HCT116 (cell line): ENCODE measurements at regions not wholly inside any gene's neighbourhood (a gene's known extent, or its start where the extent isn't known, plus 50 kb on each side); places are given as distances from the start of the nearest gene placed in this dataset.

Source experiments
- ATAC-seq: fragments of 200-7000 bp; cut with Tn5 transposase; 2 replicates; pipeline ENCODE4 v1.9.1; 2020; ENCODE audit warnings: mild to moderate bottlenecking, moderate library complexity
- BruUV-seq: library from RNA; stranded (reverse); fragments of 400-500 nt; replicated peaks from 2 replicates; lab custom pipeline; 2021; lab: Mats Ljungman, UMichigan
- CTCF ChIA-PET: fragments of 300-600 bp; sonication (Branson Sonifier 250); formaldehyde crosslinking; loops from one replicate; lab custom pipeline; 2021; ENCODE audit warnings: antibody characterized with exemption; lab: Charles Lee
- POLR2A ChIA-PET: fragments of 300-600, 350-600 bp; sonication (Branson Sonifier 250); formaldehyde crosslinking; loops from one replicate; lab custom pipeline; 2021; ENCODE audit warnings: antibody characterized with exemption; lab: Charles Lee
- RAD21 ChIA-PET, 2 experiments: fragments of 300-600 bp; sonication (Branson Sonifier 250); formaldehyde crosslinking; loops; one replicate each; lab custom pipeline; 2023; ENCODE audit warnings: low total read pairs in 2 of 2; ENCODE audit not compliant: uncharacterized antibody in 2 of 2, unreplicated experiment in 2 of 2, low non-redundant PET in 1 of 2; lab: Charles Lee
- DNase-seq: peaks from one replicate; pipeline ENCODE4 v3.0.0-alpha.2; 2010; ENCODE audit warnings: low read depth, low spot score
- H2AFZ ChIP-seq: fragments of 200-600 bp; shearing (Covaris generic), sonication (generic); 2 replicates; pipeline ENCODE4 v1.6.1; 2017; ENCODE audit warnings: low read depth, mixed run types, mixed read lengths, antibody characterized with exemption, low read length; ENCODE audit not compliant: poor library complexity, severe bottlenecking
- H3K27ac ChIP-seq: 2 replicates; pipeline ENCODE4 v1.5.1; 2012; ENCODE audit warnings: low read depth, low read length
- H3K27me3 ChIP-seq: fragments of 200-600 bp; sonication (generic); 2 replicates; pipeline ENCODE4 v1.6.1; 2016; ENCODE audit warnings: mixed run types, low read length, mixed read lengths; ENCODE audit not compliant: insufficient read depth
- H3K36me3 ChIP-seq, 2 experiments: fragments of 200-500 bp in 1 of 2; fragments of 200-600 bp in 1 of 2; sonication (Bioruptor generic) in 1 of 2; sonication (generic) in 1 of 2; 2 replicates each; pipeline versions ENCODE4 v1.5.1 to v1.6.1; 2014 to 2016; ENCODE audit warnings: low read length in 2 of 2, inconsistent platforms in 1 of 2, mixed read lengths in 1 of 2, mixed run types in 1 of 2; ENCODE audit not compliant: insufficient read depth in 2 of 2, control insufficient read depth in 1 of 2
- H3K4me1 ChIP-seq, 2 experiments: fragments of 200-600 bp in 1 of 2; sonication (generic) in 1 of 2; 2 replicates each; pipeline versions ENCODE4 v1.5.1 to v1.6.1; 2012 to 2017; ENCODE audit warnings: low read length in 2 of 2, inconsistent platforms in 1 of 2, mild to moderate bottlenecking in 1 of 2, mixed read lengths in 1 of 2, mixed run types in 1 of 2, moderate library complexity in 1 of 2; ENCODE audit not compliant: insufficient read depth in 2 of 2, control insufficient read depth in 1 of 2
- H3K4me2 ChIP-seq: fragments of 200-600 bp; sonication (generic); 2 replicates; pipeline ENCODE4 v1.6.1; 2017; ENCODE audit warnings: mixed run types, low read length, mixed read lengths
- H3K4me3 ChIP-seq, 2 experiments: fragments of 200-600 bp in 1 of 2; sonication (generic) in 1 of 2; replicated peaks in 1 of 2; 2 replicates each; pipeline ENCODE4 v1.5.1; 2011 to 2016; ENCODE audit warnings: low read length in 2 of 2, control low read depth in 1 of 2, low read depth in 1 of 2, mild to moderate bottlenecking in 1 of 2, mixed read lengths in 1 of 2, mixed run types in 1 of 2
- H3K79me2 ChIP-seq: fragments of 200-600 bp; sonication (generic); 2 replicates; pipeline ENCODE4 v1.6.1; 2017; ENCODE audit warnings: mild to moderate bottlenecking, mixed run types, low read length, moderate library complexity, mixed read lengths; ENCODE audit not compliant: insufficient read depth
- H3K9ac ChIP-seq: fragments of 200-600 bp; sonication (generic); 2 replicates; pipeline ENCODE4 v1.6.1; 2016; ENCODE audit warnings: low read length, mixed read lengths
- H3K9me2 ChIP-seq: fragments of 200-600 bp; sonication (generic), shearing (Covaris generic); 2 replicates; pipeline ENCODE4 v1.6.1; 2017; ENCODE audit warnings: mixed run types, mild to moderate bottlenecking, moderate library complexity; ENCODE audit not compliant: insufficient read depth
- H3K9me3 ChIP-seq, 2 experiments: fragments of 200-500 bp in 1 of 2; fragments of 200-600 bp in 1 of 2; sonication (Bioruptor generic) in 1 of 2; sonication (generic) in 1 of 2; 2 replicates each; pipeline ENCODE4 v1.6.1; 2014 to 2017; ENCODE audit warnings: low read length in 2 of 2, mixed read lengths in 2 of 2, inconsistent platforms in 1 of 2, low read depth in 1 of 2, mild to moderate bottlenecking in 1 of 2, mixed run types in 1 of 2, moderate library complexity in 1 of 2; ENCODE audit not compliant: control insufficient read depth in 1 of 2, insufficient read depth in 1 of 2
- H4K20me1 ChIP-seq: fragments of 200-600 bp; sonication (generic), shearing (Covaris generic); 2 replicates; pipeline ENCODE4 v1.6.1; 2017; ENCODE audit warnings: mixed run types, mild to moderate bottlenecking, moderate library complexity; ENCODE audit not compliant: insufficient read depth
- CTCF ChIP-seq, 3 experiments: fragments of 200-600 bp in 1 of 3; sonication (generic) in 1 of 3; IDR thresholded peaks in 2 of 3; conservative IDR thresholded peaks in 1 of 3; 2 replicates each; pipeline ENCODE4 v1.5.1; 2012 to 2017; ENCODE audit warnings: low read depth in 2 of 3, low read length in 2 of 3, antibody characterized with exemption in 1 of 3, borderline replicate concordance in 1 of 3, control low read depth in 1 of 3, mild to moderate bottlenecking in 1 of 3, mixed read lengths in 1 of 3, mixed run types in 1 of 3, moderate library complexity in 1 of 3; ENCODE audit not compliant: insufficient read depth in 1 of 3
- POLR2AphosphoS5 ChIP-seq: IDR thresholded peaks from 2 replicates; pipeline ENCODE4 v1.6.1; 2011; ENCODE audit warnings: mild to moderate bottlenecking, low read depth, low read length, moderate library complexity
- intact Hi-C: fragments of 100-400 bp; cut with micrococcal nuclease; formaldehyde crosslinking; loops from 2 replicates; pipeline ENCODE4 v1.10.0; 2022

GRCh38 chr6:81842254-81842653 is 89.8 kb upstream of the TENT5A start (continued):
- TF ChIP-seq CTCF (IDR thresholded peaks at IDR 0.05 in 2 of 3, conservative IDR thresholded peaks at IDR 0.05 in 1 of 3; ENCODE audit: borderline replicate concordance in 1 of 3, insufficient read depth in 1 of 3, low read depth in 2 of 3, low read length in 2 of 3): no peak

GRCh38 chr6:81838724-81839426 is 86.4 kb upstream of the TENT5A start:
- Histone ChIP-seq H3K9me3 (no peaks in the 10 kb centered on the region), H3K4me2 (no peak overlapping the region), H3K4me3 (no peak overlapping the region), H3K36me3 (no peaks in the 10 kb centered on the region), H3K9me2 (no peaks in the 10 kb centered on the region), H3K27me3 (no peaks in the 10 kb centered on the region), H2AFZ (no peak overlapping the region)
- ChIA-PET POLR2A (no interaction called here), CTCF (no interaction called here), RAD21 (no interaction called here)
- DNase-seq: no peak
- TF ChIP-seq POLR2AphosphoS5: no peak
- peak in 1 of 3 experiments; percentile 18; a peak in 1 of 6 replicates for TF ChIP-seq CTCF (IDR thresholded peaks at IDR 0.05 in 2 of 3, conservative IDR thresholded peaks at IDR 0.05 in 1 of 3; ENCODE audit: borderline replicate concordance in 1 of 3, insufficient read depth in 1 of 3, low read depth in 2 of 3, low read length in 2 of 3)
- TF ChIP-seq, all 23 proteins: peak for 1
- H3K9ac ChIP-seq: no peak overlapping the region
- BruUV-seq: no TSS peak
- peak; percentile 42; the same call in 1 of the 2 replicates for ATAC-seq
- H3K27ac ChIP-seq: no peak overlapping the region
- H4K20me1 ChIP-seq: no peaks in the 10 kb centered on the region
- peaks cover 0 to 5% of the 10 kb centered on the region in 2 experiments; a peak in 1 of 4 replicates for H3K4me1 ChIP-seq
- intact Hi-C loops: no loop called here
- no peaks in the 10 kb centered on the region for H3K79me2 ChIP-seq
